ENCODE measurements at regions not wholly inside any gene's neighbourhood (a gene's known extent, or its start where the extent isn't known, plus 50 kb on each side); places are given as distances from the start of the nearest gene placed in this dataset.
"Not testable (repeated sequence)": the region's sequence is repeated elsewhere in the genome, so short reads cannot be mapped to it uniquely, and the experiment has no call there.

GRCh38 chr10:133785846-133786602, 159.4 kb upstream of the FRG2B start:
- DNase-seq (ENCODE audit: low spot score): peak; percentile 27

GRCh38 chr10:133785178-133785577, 158.6 kb upstream of the FRG2B start:
- DNase-seq (ENCODE audit: low spot score): not testable (repeated sequence)

GRCh38 chr10:133765308-133765707, 138.7 kb upstream of the FRG2B start:
- not testable (repeated sequence) for DNase-seq (ENCODE audit: low spot score)

- DNase-seq (ENCODE audit: low spot score): peak; percentile 8
These were observed 138.2 kb upstream of the FRG2B start for GRCh38 chr10:133764823-133765209.

- peak; percentile 26 for DNase-seq (ENCODE audit: low spot score)
These were observed 137.6 kb upstream of the FRG2B start for GRCh38 chr10:133763875-133764822.

- not testable (repeated sequence) for DNase-seq (ENCODE audit: low spot score)
These were observed 136.6 kb upstream of the FRG2B start for GRCh38 chr10:133763190-133763589.

GRCh38 chr10:133753545-133753944, 127.0 kb upstream of the FRG2B start:
- DNase-seq (ENCODE audit: low spot score): not testable (repeated sequence)
